ENCODE measurements at regions not wholly inside any gene's neighbourhood (a gene's known extent, or its start where the extent isn't known, plus 50 kb on each side); places are given as distances from the start of the nearest gene placed in this dataset.

DNA sequence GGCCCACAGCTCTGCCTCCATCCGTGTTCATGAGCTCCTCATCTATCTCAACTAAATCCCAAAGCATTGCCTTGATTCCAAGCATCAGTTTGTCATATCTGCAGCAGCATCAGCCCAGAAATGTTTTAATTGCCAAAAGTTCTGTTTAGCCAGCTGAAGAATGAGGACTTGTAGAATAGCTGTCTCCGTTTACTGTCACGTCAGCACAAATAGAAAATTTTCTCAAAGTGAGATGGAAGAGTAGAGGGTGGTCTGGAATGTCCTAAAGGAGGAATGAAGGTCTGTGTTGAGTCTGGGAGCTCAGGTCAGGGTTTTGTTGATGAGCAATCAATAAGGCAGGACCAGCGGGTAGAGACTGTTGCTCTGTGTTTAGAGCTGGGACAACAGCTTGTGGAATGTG, 134.9 kb upstream of the ISX start:
- H3K4me3 ChIP-seq (ENCODE audit: low read length), result no peak overlapping the region
- no peak for TF ChIP-seq CTCF (conservative IDR thresholded peaks at IDR 0.05; ENCODE audit: low read depth, low read length)

GRCh38 chr22:34934261-34934660, 131.7 kb upstream of the ISX start:
- DNase-seq (ENCODE audit: low read depth), result no peak
- no peak for TF ChIP-seq CTCF (conservative IDR thresholded peaks at IDR 0.05; ENCODE audit: low read depth, low read length)
- no peak overlapping the region for H3K4me3 ChIP-seq (ENCODE audit: low read length)

More for the DNA sequence above, 134.9 kb upstream of the ISX start:
- DNase-seq (ENCODE audit: low read depth), result no peak

DNA sequence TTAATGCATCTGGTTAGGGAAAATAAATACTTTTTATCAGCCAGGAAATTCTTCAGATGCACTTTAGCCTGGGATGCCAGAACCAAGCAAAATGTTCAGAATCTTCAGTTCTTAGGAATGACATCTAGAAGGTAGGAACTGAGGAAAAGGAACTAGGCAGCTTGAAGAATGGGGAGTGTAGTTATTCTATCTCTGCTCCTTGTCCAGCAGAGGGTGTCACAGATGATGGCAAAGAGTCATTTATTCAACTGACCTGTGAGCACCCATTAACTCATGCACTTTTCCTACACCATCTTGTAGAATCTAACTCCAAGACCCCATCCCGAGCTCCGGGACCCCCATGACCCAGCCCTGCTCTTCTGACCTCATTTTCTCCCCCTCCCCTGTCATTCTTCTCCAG, 122.1 kb upstream of the ISX start:
- TF ChIP-seq CTCF (conservative IDR thresholded peaks at IDR 0.05; ENCODE audit: low read depth, low read length), result no peak
- DNase-seq (ENCODE audit: low read depth), result no peak
- H3K4me3 ChIP-seq (ENCODE audit: low read length), result no peak overlapping the region

DNA sequence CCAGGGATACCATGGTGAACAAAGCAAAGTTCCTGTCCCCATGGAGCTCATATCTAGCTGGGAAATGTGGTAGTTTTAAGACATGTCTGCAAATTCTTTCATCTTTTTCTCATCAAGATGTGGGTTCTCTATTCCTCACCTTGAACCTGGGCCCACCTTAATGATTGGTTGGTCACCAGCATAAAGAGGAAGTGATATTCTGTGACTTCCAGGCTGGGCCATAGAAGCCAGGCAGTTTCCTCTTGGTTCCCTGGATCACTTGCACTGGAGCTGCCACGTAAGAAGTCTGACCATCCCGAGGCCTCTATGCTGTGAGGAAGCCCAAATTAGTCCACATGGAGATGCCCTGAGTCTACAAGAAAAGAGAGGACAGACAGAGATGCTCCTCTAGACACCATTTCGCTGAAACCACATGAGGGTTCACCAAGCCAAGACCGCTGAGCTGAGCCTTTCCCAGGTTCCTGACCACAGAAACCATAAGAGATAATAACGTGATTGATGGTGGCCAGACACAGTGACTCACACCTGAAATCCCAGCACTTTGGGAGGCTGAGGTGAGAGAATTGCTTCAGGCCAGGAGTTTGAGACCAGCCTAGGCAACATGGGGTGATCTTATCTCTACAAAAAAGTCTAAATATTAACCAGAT, 119.5 kb upstream of the ISX start:
- TF ChIP-seq CTCF (conservative IDR thresholded peaks at IDR 0.05; ENCODE audit: low read depth, low read length), result no peak
- H3K4me3 ChIP-seq (ENCODE audit: low read length), result no peak overlapping the region
- DNase-seq (ENCODE audit: low read depth), result no peak

DNA sequence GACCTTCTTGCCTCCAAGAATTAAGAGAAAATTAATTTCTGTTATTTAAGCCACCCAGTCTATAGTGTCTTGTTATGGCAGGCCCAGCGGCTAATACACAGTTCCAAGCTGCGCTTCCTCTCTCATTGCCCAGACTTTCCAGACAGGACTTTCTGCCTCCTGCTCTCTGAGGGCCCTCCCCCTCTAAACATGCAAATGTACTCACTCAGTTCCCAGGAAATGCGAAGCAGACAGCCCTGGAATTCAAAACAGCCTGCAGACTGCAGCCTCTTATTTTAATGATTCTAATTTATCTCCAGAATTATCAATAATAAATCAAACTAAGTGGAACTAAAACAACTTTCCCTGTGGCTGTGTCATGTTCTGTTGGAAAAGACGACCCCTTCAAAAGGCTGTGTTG, 115.5 kb upstream of the ISX start:
- DNase-seq (ENCODE audit: low read depth), result no peak
- no peak for TF ChIP-seq CTCF (conservative IDR thresholded peaks at IDR 0.05; ENCODE audit: low read depth, low read length)
- H3K4me3 ChIP-seq (ENCODE audit: low read length), result no peak overlapping the region

GRCh38 chr22:34951212-34951611, 114.7 kb upstream of the ISX start:
- TF ChIP-seq CTCF (conservative IDR thresholded peaks at IDR 0.05; ENCODE audit: low read depth, low read length), result no peak
- no peak for DNase-seq (ENCODE audit: low read depth)
- no peak overlapping the region for H3K4me3 ChIP-seq (ENCODE audit: low read length)

DNA sequence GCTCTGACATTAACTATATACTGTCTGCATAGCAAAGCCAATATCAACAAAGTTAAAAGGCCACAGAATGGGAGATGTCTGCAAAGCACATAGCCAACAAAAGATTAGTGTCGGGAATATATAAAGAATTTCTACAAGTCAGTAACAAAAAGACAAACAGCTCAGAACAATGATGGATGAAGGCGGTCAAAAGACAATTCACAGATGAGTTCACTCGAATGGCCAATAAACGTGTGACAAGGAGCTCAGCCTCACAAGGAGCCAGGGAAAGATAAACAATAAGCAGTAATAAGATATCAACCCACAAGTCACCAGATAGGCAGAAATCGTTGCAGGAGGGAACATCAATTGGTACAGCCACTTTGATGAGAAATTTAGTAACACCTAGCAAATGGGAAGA, 106.0 kb upstream of the ISX start:
- TF ChIP-seq CTCF (conservative IDR thresholded peaks at IDR 0.05; ENCODE audit: low read depth, low read length), result no peak
- H3K4me3 ChIP-seq (ENCODE audit: low read length), result no peak overlapping the region
- no peak for DNase-seq (ENCODE audit: low read depth)

All from retinal pigment epithelial cell (primary cell).